Naive B cell (primary cell): ENCODE measurements at regions not wholly inside any gene's neighbourhood (a gene's known extent, or its start where the extent isn't known, plus 50 kb on each side); places are given as distances from the start of the nearest gene placed in this dataset.
"Not testable (repeated sequence)": the region's sequence is repeated elsewhere in the genome, so short reads cannot be mapped to it uniquely, and the experiment has no call there.

Experiments used
- ATAC-seq, 2 donors: fragments of 150-1000 bp; cut with Tn5 transposase; 2 replicates each; pipeline ENCODE4 v1.10.0; 2021; ENCODE audit warnings: low read depth in 2 of 2, mild to moderate bottlenecking in 2 of 2, moderate library complexity in 2 of 2
- DNase-seq: peaks from one replicate; pipeline ENCODE4 v3.0.0; 2022
- H3K27ac Mint-ChIP-seq, 6 donors: one replicate each; pipeline ENCODE4 v1.8.0; 2020 to 2022; ENCODE audit warnings: mild to moderate bottlenecking in 6 of 6, mixed read lengths in 6 of 6, moderate library complexity in 5 of 6, inconsistent platforms in 2 of 6
- H3K27me3 Mint-ChIP-seq, 3 donors: one replicate each; pipeline ENCODE4 v1.8.0; 2021 to 2022; ENCODE audit warnings: mixed read lengths in 3 of 3, mild to moderate bottlenecking in 1 of 3
- H3K36me3 Mint-ChIP-seq, 2 donors: one replicate each; pipeline ENCODE4 v1.8.0; 2020 to 2022; ENCODE audit warnings: mixed read lengths in 2 of 2, inconsistent platforms in 1 of 2, mild to moderate bottlenecking in 1 of 2
- H3K4me1 Mint-ChIP-seq, 3 donors: one replicate each; pipeline ENCODE4 v1.8.0; 2020 to 2022; ENCODE audit warnings: mixed read lengths in 3 of 3, inconsistent platforms in 1 of 3, mild to moderate bottlenecking in 1 of 3, moderate library complexity in 1 of 3
- H3K4me3 Mint-ChIP-seq, 8 donors: one replicate each; pipeline ENCODE4 v1.8.0; 2020 to 2022; ENCODE audit warnings: mild to moderate bottlenecking in 8 of 8, mixed read lengths in 8 of 8, moderate library complexity in 8 of 8, inconsistent platforms in 2 of 8
- H3K9me3 Mint-ChIP-seq, 7 donors: one replicate each; pipeline ENCODE4 v1.8.0; 2020 to 2022; ENCODE audit warnings: mixed read lengths in 7 of 7, mild to moderate bottlenecking in 5 of 7, inconsistent platforms in 2 of 7, moderate library complexity in 1 of 7

- Mint-ChIP-seq H3K27me3 (no peaks in the 10 kb centered on the region), H3K27ac (no peak overlapping the region), H3K36me3 (no peaks in the 10 kb centered on the region), H3K9me3 (no peaks in the 10 kb centered on the region), H3K4me1 (peaks cover 0 to 11% (median 0%) of the 10 kb centered on the region in 3 donors), H3K4me3 (no peak overlapping the region)
- ATAC-seq (peak in 1 of 2 donors; percentile 73), DNase-seq (no peak)
Observed at GRCh38 chrY:7310482-7311269, 399.1 kb upstream of the AMELY start.

GRCh38 chrY:7308816-7309215, 397.3 kb upstream of the AMELY start:
- H3K4me1 Mint-ChIP-seq, result peaks cover 0 to 17% (median 0%) of the 10 kb centered on the region in 3 donors
- no peak for DNase-seq
- H3K27me3 Mint-ChIP-seq, result no peaks in the 10 kb centered on the region
- no peaks in the 10 kb centered on the region for H3K9me3 Mint-ChIP-seq
- no peak for ATAC-seq
- no peak overlapping the region for H3K4me3 Mint-ChIP-seq
- no peaks in the 10 kb centered on the region for H3K36me3 Mint-ChIP-seq
- H3K27ac Mint-ChIP-seq, result no peak overlapping the region

- no peaks in the 10 kb centered on the region for H3K9me3 Mint-ChIP-seq
- ATAC-seq (no peak), DNase-seq (no peak)
- H3K27ac Mint-ChIP-seq, result no peak overlapping the region
- peak overlapping the region in 1 of 8 donors; percentile 2 for H3K4me3 Mint-ChIP-seq
- no peaks in the 10 kb centered on the region for H3K36me3 Mint-ChIP-seq
- H3K27me3 Mint-ChIP-seq, result no peaks in the 10 kb centered on the region
- H3K4me1 Mint-ChIP-seq, result peaks cover 0 to 32% (median 0%) of the 10 kb centered on the region in 3 donors
Observed at GRCh38 chrY:7302306-7302705, 390.8 kb upstream of the AMELY start.

- DNase-seq (no peak), ATAC-seq (no peak)
- H3K9me3 Mint-ChIP-seq, result no peaks in the 10 kb centered on the region
- no peaks in the 10 kb centered on the region for H3K27me3 Mint-ChIP-seq
- peak overlapping the region in 1 of 8 donors; percentile 2 for H3K4me3 Mint-ChIP-seq
- peaks cover 0 to 33% (median 0%) of the 10 kb centered on the region in 3 donors for H3K4me1 Mint-ChIP-seq
- no peaks in the 10 kb centered on the region for H3K36me3 Mint-ChIP-seq
- H3K27ac Mint-ChIP-seq, result peak overlapping the region in 1 of 6 donors; percentile 16
Observed at GRCh38 chrY:7299960-7300359, 388.4 kb upstream of the AMELY start.

GRCh38 chrY:7292113-7292512, 380.6 kb upstream of the AMELY start:
- Mint-ChIP-seq H3K27ac (peak overlapping the region in 1 of 6 donors; percentile 85), H3K4me3 (no peak overlapping the region), H3K4me1 (peaks cover 0 to 21% (median 0%) of the 10 kb centered on the region in 3 donors), H3K27me3 (no peaks in the 10 kb centered on the region), H3K9me3 (no peaks in the 10 kb centered on the region), H3K36me3 (no peaks in the 10 kb centered on the region)
- DNase-seq, result no peak
- ATAC-seq, result no peak

GRCh38 chrY:7289889-7290833, 378.6 kb upstream of the AMELY start:
- Mint-ChIP-seq H3K4me3 (peak overlapping the region in 2 of 8 donors; percentile 80 to 83), H3K27ac (peak overlapping the region in 1 of 6 donors; percentile 92), H3K4me1 (peaks cover 0 to 16% (median 0%) of the 10 kb centered on the region in 3 donors), H3K27me3 (no peaks in the 10 kb centered on the region), H3K36me3 (no peaks in the 10 kb centered on the region), H3K9me3 (no peaks in the 10 kb centered on the region)
- no peak for DNase-seq
- peak in 1 of 2 donors; percentile 48 for ATAC-seq

GRCh38 chrY:7288611-7289010, 377.1 kb upstream of the AMELY start:
- Mint-ChIP-seq H3K9me3 (no peaks in the 10 kb centered on the region), H3K4me1 (peaks cover 0 to 20% (median 0%) of the 10 kb centered on the region in 3 donors), H3K27ac (no peak overlapping the region)

GRCh38 chrY:7287963-7288362, 376.4 kb upstream of the AMELY start:
- peaks cover 0 to 27% (median 0%) of the 10 kb centered on the region in 3 donors for H3K4me1 Mint-ChIP-seq
- H3K27ac Mint-ChIP-seq, H3K9me3 Mint-ChIP-seq, H3K36me3 Mint-ChIP-seq, H3K4me3 Mint-ChIP-seq, H3K27me3 Mint-ChIP-seq, DNase-seq, ATAC-seq: not testable (repeated sequence)

More at GRCh38 chrY:7288611-7289010, 377.1 kb upstream of the AMELY start:
- no peak for DNase-seq
- peak overlapping the region in 1 of 8 donors; percentile 26 for H3K4me3 Mint-ChIP-seq
- no peaks in the 10 kb centered on the region for H3K36me3 Mint-ChIP-seq
- ATAC-seq, result no peak
- no peaks in the 10 kb centered on the region for H3K27me3 Mint-ChIP-seq

GRCh38 chrY:7285388-7285787, 373.8 kb upstream of the AMELY start:
- Mint-ChIP-seq H3K36me3 (no peaks in the 10 kb centered on the region), H3K9me3 (no peaks in the 10 kb centered on the region), H3K4me3 (no peak overlapping the region), H3K4me1 (peaks cover 0 to 23% (median 0%) of the 10 kb centered on the region in 3 donors), H3K27ac (no peak overlapping the region), H3K27me3 (no peaks in the 10 kb centered on the region)
- DNase-seq (no peak), ATAC-seq (no peak)

GRCh38 chrY:7283001-7283400, 371.4 kb upstream of the AMELY start:
- Mint-ChIP-seq H3K4me3 (peak overlapping the region in 1 of 8 donors; percentile 54), H3K36me3 (no peaks in the 10 kb centered on the region), H3K27me3 (no peaks in the 10 kb centered on the region), H3K9me3 (no peaks in the 10 kb centered on the region), H3K4me1 (peaks cover 0 to 22% (median 0%) of the 10 kb centered on the region in 3 donors), H3K27ac (no peak overlapping the region)
- ATAC-seq (no peak), DNase-seq (no peak)

- H3K27me3 Mint-ChIP-seq, ATAC-seq, H3K9me3 Mint-ChIP-seq, DNase-seq, H3K36me3 Mint-ChIP-seq, H3K27ac Mint-ChIP-seq: not testable (repeated sequence)
- H3K4me1 Mint-ChIP-seq, result peaks cover 0 to 29% (median 0%) of the 10 kb centered on the region in 3 donors
- H3K4me3 Mint-ChIP-seq, result peak overlapping the region in 1 of 8 donors; percentile 15
Observed at GRCh38 chrY:7280151-7280740, 368.7 kb upstream of the AMELY start.

- Mint-ChIP-seq H3K4me3 (peak overlapping the region in 2 of 8 donors; percentile 89 to 97), H3K9me3 (no peaks in the 10 kb centered on the region), H3K4me1 (peaks cover 0 to 23% (median 0%) of the 10 kb centered on the region in 3 donors), H3K27ac (peak overlapping the region in 1 of 6 donors; percentile 64), H3K36me3 (no peaks in the 10 kb centered on the region), H3K27me3 (no peaks in the 10 kb centered on the region)
- no peak for DNase-seq
- ATAC-seq, result no peak
Observed at GRCh38 chrY:7275751-7276150, 364.2 kb upstream of the AMELY start.

GRCh38 chrY:7275014-7275413, 363.5 kb upstream of the AMELY start:
- Mint-ChIP-seq H3K4me3 (peak overlapping the region in 2 of 8 donors; percentile 89 to 97), H3K9me3 (no peaks in the 10 kb centered on the region), H3K27ac (peak overlapping the region in 1 of 6 donors; percentile 91), H3K36me3 (no peaks in the 10 kb centered on the region), H3K4me1 (peaks cover 0 to 23% (median 0%) of the 10 kb centered on the region in 3 donors), H3K27me3 (no peaks in the 10 kb centered on the region)
- ATAC-seq, result no peak
- DNase-seq, result no peak
